ENCODE measurements at regions not wholly inside any gene's neighbourhood (a gene's known extent, or its start where the extent isn't known, plus 50 kb on each side); places are given as distances from the start of the nearest gene placed in this dataset.

DNA sequence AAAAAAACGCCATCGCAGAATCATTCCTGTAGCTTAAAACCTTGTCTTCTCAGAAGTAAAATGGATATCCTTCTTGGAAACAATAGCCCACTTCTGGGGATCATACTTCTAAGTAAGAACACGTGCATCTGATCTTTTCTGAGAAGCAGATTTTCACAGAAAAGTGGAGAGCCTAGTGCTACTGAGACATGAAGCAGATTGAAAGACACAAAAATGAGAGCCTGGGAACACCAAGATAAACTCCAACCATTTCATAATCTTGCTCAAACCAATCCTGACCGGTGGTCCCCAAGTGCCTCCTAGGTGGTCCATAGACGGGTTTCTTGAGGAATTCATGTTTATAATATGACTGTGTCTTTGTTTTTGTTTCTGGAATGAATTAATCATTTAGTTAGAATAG, 191.2 kb downstream of the IRS1 start:
- TF ChIP-seq CTCF (conservative IDR thresholded peaks at IDR 0.05; ENCODE audit: low read depth, low read length) (no peak), EZH2 (IDR thresholded peaks at IDR 0.05; ENCODE audit: borderline replicate concordance, low read depth, low read length, poor library complexity, severe bottlenecking) (no peak)

Measured in A673 (cell line).